NOMO-1 treated with DMSO at 0.1 percent for 48 hours (cell line): ENCODE measurements at regions not wholly inside any gene's neighbourhood (a gene's known extent, or its start where the extent isn't known, plus 50 kb on each side); places are given as distances from the start of the nearest gene placed in this dataset.
"Not testable (repeated sequence)": the region's sequence is repeated elsewhere in the genome, so short reads cannot be mapped to it uniquely, and the experiment has no call there.

Experiments
- DNase-seq: peaks from one replicate; lab custom pipeline; 2025; ENCODE audit not compliant: unreplicated experiment; lab: John Stamatoyannopoulos, UW

DNA sequence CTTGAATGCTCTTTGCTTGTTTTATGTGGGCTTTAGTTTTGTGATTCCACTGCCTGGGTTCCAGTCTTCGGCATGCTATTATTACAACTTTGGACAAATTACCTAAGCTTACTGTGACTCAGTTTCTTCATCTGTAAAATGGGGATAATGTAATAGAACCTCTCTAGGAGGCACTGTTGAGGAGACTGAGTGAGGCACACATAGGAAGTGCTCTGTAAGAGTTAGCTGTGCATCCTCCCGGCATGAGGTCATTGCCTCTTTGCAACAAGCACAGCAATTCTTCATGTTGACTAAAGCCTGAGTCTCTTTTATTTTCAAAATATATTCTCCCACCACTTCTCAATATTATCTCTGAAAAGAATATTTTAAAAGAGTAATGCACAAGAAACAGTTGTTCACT, 227.4 kb downstream of the DLEU7 start:
- DNase-seq: no peak

DNA sequence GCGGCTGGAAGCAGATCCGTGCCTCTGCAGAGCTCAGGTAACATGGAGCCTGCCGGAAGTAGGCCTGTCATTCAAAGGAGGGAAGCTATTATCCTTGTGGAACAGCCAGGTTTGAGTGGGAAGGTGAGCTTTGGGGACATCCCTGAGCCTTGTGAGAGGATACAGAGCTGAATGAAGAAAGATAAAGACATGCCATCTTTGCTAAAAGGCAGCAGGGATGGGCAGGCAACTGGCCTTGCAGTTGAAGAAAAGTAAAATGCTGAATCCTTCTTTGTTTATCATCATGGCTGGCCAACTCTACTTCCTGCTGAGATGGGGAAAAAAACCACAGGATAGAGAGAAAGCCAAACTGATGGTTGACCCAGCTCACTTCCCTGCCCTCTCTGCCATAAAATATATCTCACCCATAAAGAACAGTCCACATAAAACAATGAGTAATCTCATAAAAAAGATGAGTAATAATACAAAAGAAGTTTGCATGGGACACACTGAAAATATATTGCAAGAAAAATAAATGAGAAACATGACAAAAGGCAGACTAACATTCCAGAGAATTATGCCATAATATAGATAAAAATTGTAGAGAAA, 226.3 kb downstream of the DLEU7 start:
- DNase-seq: peak; percentile 36

DNA sequence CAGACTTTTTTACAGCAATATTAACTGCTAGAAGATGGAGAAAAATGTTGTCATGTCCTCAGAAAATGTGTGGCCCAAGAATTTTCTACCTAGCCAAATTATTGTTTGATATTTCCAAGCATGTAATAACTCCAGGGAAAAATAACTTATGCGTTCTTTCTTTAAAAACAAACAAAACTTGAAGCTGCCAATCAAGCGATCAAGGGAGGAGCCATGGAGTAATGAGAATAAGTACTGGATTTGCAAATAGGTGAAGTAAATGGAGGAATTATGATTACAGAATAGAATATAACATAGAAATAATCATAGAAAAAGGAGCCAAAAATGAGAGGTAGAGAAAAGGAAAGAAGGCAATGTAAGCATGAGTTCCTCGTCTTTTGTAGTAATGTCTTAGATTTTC, 225.3 kb downstream of the DLEU7 start:
- DNase-seq: no peak

DNA sequence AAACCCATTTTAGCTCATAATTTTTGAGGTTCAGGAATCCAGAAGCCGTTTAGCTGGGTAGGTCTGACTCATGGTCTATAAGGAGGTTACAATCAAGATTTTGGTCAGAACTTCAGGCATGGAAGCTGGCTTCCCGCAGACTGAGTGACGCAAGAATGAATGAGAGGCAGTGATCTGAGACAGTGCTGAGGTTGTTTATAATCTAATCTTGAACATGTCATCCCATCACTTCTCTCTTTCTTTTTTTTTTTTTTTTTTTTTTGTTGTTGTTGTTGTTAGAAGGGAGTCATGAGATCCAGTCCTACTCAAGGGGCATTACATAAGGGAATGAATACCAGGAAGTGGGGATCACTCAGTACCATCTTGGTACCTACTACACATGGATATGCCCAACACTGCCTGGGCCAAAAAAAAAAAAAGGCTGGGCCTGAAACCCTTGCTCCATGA, 217.4 kb downstream of the DLEU7 start:
- DNase-seq: peak; percentile 86

DNA sequence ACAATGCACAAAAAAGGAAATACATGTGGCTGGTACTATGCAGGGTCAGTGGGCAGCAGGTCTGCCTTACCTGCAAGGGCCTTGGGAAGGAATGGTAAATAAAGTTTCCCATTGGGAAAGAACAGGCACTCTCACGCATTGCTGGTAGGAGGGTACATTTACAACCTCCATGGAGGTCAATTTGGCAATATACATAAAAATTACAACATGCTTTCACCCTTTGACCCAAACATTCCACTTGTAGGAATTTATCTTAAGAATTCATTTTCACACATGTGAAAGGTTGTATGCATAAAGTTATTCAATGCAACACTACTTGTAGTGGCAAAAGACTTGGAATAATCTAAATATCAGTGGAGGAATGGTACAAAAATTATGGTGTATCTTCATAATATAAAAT, 216.4 kb downstream of the DLEU7 start:
- DNase-seq: no peak

DNA sequence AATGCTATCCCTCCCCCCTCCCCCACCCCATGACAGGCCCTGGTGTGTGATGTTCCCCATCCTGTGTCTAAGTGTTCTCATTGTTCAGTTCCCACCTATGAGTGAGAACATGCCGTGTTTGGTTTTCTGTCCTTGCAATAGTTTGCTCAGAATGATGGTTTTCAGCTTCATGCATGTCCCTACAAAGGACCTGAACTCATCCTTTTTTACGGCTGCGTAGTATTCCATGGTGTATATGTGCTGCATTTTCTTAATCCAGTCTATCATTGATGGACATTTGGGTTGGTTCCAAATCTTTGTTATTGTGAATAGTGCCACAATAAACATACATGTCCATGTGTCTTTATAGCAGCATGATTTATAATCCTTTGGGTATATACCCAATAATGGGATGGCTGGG, 215.0 kb downstream of the DLEU7 start:
- not testable (repeated sequence) for DNase-seq

DNA sequence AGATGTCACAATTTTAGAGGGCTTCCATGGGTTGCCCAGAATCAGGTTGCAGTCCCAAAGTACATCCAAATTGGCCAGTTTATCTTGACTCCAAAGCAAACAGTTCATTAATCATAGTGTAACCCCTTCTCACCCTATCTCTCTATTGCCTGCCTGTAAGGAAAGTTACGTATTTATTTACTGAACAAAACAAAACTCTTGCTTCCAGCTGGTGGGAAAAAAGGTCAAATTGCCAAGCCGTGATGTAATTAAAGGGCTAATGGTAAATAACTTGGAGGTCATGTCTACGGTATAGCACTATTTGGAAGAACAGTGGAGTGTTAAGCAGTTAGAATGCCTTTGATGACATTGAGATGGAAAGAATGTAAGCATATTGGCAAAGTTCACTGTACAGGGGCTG, 214.0 kb downstream of the DLEU7 start:
- no peak for DNase-seq

DNA sequence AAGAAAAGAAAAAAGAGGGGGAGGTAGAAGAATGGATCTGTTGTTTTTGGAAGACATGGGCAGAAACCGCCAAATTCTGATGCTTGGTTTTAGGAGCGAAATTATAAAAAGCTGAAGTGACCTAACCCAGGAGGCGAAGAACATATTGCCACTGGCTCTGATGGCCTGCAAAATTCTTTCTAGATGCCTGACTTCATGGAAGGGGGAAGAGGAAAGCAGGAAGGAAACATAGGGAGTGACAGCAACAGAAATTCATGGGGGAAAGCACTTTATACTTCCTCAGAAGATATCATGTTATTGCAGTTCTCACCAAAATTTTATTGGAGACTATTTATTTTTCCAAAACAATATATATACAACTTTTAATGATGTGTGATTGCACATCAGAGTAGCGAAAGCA, 213.5 kb downstream of the DLEU7 start:
- DNase-seq: no peak

DNA sequence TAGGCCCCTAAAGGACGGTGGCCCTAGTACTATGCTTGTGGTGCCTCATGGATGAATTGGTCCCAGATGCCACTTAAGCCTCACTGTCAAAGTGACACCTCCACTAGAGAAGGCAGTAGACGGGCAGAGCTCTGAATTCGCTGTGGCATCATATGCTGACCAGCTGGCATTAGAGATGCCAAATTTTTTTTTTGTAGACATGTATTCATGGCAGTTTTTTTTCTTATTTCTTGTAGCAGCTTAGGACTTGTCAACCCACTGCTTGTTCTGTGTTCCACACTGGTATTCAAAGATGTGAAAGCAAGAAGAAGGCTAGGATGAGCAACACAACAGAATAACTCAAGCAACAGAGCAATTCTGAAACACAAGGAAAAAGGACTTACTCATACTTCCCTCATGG, 212.5 kb downstream of the DLEU7 start:
- no peak for DNase-seq

DNA sequence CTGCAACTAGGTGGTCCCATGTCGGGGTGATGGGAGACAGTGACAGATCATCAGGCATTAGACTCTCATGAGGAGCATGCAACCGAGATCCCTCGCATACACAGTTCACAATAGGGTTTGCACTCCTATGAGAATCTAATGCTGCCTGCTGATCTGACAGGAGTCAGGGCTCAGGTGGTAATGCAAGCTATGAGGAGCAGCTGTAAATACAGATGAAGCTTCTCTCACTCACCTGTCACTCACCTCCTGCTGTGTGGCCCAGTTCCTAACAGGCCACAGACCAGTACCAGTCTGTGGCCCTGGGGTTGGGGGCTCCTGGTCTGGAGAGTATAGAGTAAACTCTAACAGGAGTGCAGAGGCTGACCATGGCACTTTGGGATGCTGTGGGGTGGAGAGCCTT, 209.2 kb downstream of the DLEU7 start:
- DNase-seq: no peak

DNA sequence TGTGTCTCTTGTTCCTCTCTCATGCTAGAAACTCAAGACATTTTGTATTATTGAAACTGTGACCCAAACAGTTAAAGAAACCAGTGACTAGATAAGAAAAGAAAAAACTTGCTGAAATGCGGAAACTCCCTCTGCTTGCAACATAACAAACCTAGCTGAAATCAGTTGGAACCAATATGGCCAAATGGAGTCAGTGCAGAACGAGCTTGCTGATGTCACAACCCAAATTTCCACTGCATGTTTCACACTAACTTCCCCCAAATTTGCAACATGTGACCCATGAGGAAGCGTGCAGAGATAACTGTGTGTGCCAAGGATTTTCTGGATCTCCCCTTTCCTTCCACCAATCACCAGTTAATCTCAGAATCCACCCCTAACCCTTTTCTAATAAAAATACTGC, 208.0 kb downstream of the DLEU7 start:
- peak; percentile 97 for DNase-seq

DNA sequence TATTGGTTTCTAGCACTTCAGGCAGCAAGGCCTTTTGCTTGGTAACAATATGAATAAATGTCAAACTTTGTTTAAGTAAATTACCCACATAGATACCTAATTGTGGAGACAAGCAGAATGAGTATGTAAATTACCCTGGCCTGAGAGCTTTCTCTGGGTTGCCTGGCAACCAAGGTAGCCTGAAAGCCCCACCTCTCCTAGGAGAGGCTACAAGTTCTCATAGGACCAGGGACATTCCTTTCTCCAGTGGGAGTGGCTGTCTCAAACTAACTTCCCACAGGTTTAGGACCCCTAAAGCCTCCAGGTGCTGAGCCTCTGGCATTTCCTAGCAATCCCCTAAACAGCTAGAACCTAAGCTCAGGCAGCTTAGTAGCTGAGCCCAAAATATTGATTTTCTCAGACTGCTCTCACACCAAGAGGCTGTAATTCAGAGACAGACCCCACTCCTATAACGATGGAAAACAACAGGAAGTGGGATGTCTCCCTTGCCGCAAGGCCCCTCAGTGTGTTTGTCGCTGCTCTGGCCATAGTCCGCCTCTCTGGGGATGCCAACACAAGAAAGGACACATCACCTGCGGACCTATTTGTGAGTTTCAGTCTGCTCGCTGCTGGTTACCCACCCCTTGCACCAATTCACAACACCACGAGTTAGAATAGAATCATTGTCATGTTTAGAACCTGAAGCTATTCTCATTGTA, 207.3 kb downstream of the DLEU7 start:
- DNase-seq: peak; percentile 31

DNA sequence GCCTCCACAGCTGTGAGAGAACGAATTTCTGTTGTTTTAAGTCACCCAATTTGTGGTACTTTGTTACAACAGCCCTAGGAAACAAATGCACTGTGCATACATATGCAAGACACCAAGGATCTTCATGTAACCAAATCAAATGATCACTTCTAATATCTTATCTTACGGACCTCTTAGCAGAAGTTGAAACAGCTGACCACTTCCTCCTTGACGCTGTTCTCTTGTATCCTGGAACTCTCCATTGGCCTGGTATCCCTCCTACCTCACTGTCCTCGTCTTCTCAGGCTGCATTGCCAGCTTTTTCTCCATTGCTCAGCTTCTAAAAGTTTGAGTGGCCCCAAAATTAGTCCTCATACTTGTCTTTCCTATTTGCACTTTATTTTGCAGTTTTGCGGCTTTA, 200.4 kb downstream of the DLEU7 start:
- peak; percentile 7 for DNase-seq

DNA sequence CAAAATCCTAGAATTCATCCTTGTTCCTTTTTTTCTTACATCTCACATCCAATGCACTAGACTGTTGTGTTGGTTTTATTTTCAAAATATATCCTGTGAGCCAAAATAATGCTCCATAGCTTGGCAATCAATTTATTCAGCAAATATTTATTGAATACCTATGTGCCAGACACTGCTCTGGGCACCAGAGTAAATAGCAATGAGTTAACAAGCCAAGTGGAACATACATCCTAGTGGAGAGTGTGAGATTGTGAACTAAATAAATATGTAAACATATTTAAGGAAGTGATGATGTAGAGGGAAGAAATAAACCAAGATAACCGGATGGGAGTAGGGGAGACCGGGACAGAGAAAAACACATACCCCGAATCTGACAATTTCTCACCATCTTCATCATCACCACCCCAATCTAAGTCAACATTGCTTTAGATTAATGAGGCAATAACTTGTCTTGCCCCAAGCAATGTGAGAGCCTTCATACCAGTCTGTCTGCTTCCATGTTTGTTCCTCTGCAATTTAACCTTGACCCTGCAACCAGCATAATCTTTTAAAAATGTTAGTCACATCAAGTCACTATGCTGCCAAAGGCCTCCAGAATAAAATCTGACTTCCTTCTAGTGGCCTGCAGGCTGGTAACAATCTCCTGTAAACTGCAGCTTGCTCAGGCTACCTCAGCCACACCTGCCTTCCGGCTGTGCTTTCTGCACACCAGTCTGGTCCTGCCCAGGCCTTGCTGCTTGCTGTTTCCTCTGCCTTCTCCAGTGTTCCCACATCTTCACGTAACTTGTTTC, 199.2 kb downstream of the DLEU7 start:
- DNase-seq: no peak

DNA sequence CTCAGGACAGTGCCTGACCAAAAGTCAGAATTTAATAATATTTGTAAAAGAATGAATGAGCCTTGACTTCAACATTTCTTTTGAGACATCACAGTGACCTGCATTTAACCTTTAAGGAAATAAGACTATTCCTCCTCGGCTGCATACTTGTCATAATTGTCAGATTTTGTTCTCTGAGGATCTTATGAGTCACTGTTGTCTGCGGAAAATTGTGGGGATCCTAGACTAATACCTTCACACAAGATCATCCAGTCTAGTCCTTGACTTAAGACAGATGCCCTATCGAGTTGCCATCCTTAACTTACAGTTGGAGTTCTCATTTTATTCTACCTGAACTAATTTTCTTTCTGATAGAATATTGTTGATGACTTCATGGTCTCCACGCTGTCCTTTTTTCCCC, 198.4 kb downstream of the DLEU7 start:
- no peak for DNase-seq

DNA sequence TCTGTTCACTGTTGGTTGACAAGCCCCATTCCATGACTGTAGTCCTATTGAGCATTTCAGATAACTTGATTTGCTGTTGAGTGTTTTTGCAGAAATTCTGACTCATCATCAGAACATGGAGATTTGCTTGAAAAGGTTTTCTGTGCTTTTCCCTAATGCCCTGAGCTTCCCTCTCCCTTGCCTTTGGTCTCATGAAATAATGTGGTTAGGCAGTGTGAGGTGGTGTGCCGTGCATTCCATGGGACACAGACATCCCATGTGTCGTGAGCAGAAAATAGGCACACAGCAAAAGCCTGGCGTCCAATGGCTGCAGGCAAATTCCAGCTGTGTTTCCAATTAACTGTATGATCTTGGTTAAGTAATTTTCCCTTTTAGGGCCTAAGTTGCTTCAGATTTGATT, 197.4 kb downstream of the DLEU7 start:
- no peak for DNase-seq

DNA sequence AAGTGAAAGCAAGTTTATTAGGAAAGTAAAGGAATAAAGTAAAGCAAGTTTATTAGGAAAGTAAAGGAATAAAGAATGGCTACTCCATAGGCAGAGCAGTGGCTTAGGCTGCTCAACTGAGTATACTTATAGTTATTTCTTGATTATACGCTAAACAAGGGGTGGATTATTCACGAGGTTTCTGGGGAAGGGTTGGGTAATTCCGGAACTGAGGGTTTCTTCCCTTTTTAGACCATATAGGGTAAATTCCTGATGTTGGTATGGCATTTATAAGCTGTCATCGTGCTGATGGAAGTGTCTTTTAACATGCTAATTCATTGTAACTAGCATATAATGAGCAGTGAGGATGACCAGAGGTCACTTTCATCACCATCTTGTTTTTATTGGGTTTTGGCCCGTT, 194.3 kb downstream of the DLEU7 start:
- DNase-seq: no peak

DNA sequence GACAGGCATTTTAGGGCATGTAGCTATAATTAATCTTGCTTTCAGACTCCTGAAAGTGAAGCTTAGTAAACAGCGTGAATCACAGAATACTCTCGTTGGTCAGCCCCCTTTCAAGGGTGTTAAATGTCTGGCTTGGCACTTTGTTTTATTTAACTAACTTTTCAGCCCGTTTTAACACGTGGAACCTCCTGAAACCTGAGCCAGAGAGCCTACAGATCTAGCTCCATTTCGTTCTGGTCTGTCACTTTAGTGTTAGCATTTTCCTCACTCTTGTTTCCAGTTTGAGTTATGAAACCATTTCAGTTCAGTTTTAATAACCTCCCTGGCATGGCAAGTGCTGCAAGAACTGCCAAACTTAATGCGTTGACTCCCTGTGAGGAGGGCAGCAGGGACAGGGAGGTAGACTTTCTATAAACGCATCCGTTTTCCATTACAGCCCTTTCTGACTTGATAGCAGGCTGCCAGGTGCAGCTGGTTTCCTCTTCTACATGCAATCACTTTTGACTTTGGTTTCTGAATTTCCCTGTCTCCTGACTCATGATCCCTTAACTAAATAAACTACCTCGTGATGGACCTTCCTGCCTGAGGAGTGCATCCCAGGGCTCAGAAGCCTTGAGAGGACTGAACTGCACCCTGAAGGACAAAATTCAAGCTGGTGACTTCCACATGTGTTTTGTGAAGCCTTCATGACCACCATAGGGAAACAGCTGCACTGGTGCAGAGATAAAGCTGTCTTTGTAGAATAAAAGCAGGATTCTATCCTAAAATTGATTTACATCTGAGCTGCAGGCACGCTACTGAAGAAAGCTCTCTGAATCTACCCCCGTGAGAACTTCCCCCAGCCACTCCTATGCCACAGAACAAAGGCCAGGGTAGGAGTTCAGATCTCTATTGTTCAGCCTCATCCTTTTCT, 192.6 kb downstream of the DLEU7 start:
- DNase-seq: no peak

DNA sequence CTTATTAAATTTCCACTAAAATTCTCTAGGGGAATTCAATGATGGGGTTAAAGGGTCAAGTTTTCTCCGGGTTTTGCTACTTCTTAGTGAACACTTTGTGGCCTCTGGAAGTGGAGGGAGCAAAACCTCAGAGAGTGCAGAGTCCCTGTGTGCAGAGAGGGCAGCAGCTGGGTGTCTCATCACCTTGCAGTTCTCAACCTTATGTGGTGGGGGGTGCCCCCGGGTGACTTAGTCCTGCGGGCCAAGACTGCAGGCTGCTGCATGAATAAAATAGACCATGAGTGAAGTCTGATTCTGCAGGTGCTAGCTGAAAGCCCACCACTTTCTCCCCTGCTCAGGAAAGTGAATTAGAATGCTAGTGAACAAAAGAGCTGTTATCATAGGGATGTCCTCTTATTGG, 191.6 kb downstream of the DLEU7 start:
- DNase-seq: no peak

DNA sequence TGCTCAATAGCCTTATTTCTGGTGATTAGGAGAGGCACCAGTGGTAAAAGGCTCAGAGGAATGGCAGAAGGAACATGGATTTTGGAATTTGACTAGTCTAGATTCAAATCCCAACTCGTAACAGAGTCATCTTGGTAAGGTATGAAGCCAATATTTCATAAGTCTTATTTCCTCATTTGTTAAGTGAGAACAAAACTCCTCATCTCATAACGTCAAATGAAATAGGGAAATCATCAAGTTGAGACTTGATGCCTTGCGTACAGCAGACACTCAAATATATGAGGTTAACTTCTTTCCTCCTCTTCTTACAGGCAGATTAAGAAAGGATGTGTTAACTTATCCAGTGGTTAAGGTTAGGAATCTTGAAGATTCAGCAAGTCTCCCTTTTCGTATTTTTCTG, 189.2 kb downstream of the DLEU7 start:
- DNase-seq: peak; percentile 74

DNA sequence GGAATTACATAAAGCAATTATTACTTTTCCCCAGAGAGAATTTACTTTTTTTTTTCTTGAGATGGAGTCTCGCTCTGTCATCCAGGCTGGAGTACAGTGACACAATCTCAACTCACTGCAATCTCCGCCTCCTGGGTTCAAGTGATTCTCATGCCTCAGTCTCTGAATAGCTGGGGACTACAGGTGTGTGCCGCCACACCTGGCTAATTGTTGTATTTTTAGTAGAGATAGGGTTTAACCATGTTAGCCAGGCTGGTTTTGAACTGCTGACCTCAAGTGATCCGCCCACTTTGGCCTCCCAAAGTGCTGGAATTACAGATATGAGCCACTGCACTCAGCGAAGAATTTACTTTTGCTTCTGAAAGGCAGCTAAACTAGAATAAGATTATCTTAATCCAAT, 181.6 kb downstream of the DLEU7 start:
- DNase-seq: not testable (repeated sequence)
